NCI-H69 (cell line): ENCODE measurements at regions not wholly inside any gene's neighbourhood (a gene's known extent, or its start where the extent isn't known, plus 50 kb on each side); places are given as distances from the start of the nearest gene placed in this dataset.
A peak's percentile ranks its signal among the peaks of the same experiment; 100 is the strongest.

Experiments used
- DNase-seq: peaks from one replicate; lab custom pipeline; 2025; lab: John Stamatoyannopoulos, UW

DNA sequence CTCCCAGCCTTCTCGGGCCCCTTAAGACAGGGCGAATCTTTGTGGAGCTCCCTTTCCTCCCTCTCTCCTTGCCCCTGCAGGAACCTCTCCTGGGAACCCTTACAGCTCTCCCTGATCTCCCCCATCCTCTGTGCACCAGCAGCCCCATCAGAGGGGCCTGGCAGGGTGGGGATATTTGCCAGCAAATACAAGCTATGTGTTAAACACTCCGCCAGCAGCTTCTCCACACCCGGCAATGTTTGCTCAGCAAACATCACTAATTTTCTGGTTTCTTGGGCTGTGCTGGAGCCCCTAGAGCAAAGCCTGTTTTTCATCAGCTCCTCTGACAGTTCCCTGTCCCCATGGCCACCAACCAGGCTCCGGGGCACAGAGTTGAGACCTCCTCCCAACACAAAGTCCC is 147.5 kb upstream of the LHX5 start:
- peak; percentile 81 for DNase-seq

DNA sequence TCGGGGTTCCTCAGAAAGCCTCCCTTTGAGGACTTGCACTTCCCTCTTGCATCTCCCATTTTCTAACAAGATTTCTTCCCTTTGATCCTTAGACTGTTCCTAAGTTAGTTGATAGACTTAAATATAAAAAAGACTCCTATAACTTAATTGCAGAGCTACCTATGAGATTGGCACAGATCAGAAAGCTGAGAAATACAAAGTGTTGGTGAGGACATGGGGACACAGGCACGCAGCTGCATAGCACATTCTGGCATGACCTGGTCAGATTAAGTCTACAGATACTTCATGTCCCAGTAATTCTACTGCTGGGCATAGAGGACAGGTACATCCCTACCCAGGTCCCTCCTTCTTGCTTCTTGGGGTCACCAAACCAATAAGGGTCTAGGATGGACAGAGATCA is 141.7 kb upstream of the LHX5 start:
- DNase-seq, result no peak

DNA sequence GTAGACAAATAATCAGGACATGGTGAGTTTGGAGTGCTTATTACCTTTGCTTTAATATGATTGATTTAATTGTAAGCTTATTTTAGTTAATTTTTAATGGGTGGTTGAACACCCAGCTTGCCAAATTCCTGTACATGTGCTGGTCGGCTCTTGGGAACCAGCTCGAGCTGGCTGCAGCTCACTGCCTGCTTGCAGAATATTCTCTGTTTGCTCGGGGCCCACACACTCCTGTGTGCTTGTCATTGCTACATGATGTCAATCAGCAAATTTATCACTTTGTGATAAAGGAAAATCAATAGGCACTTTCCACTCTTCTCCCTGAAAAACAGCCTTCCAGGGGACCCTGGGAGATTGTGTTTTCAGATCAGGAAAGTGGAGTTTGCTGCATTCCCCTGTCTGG is 141.1 kb upstream of the LHX5 start:
- no peak for DNase-seq

DNA sequence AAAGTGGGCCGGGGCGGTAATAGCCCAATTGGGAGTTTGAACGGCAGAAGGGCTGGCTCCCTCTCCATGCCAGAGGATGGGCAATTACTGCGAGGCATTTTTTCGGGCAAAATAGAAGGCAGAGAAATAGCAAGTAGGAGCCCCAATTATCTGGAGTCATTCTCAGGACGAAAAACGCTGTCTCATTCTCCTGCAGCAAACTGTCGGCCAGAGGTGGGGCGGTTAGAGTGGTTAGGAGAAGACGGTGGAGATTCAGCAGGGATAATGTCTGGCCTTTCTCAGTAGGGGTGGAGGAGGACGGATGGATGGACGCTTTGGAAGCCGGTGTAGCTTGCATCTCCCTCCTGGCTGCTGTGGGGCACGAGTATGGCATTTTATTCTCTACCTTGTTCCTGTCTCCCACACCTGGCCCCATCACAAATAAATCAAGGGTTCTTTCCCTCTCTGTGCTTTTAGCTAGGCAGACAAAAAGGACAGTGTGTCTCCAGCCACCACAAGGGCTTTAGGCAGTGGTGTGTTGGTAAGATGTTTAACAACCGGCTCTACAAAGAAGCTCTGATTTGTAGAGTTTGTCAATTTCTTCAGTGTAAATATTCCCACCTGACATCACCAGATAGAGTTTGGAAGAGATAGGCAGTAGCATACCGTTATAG is 140.5 kb upstream of the LHX5 start:
- no peak for DNase-seq

DNA sequence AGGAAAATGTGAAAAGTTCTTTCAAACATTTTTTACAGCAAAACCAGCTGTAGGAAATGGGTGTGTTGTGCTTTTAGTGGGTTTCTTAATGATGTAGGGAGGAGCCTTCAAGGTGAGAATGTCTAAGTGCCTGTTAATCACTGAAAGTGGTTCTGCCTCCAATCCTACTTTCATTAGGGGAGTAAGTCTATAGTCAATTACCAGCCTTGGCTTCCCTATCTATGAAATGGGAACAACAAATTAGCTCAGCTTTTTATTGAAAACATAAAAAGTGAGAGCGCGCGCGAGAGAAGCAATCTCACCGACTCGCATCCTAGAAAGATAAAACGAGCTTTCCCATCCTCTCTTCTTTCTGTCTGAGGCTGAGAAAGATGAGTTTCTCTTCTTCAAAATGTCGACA is 140.0 kb upstream of the LHX5 start:
- DNase-seq, result no peak

DNA sequence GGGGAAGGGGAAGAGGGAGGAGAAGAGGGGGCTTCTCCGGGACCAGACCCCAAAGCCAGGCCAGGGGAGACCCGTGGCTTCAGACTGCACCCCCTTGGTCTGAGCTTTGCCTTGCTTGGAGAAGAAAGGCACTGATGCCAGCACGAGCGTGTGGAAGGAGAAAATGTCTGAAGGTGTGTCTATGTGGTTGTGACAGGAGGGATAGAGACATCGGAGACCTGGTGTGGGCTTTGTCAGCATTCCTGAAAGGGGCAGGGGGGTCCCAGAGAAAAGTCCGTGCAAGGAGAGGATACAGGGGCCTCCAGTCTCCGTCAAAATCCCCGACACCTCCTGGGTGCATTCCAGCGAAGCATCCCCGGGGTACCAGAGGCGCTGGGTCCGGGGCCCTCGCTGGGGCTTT is 139.0 kb upstream of the LHX5 start:
- no peak for DNase-seq

DNA sequence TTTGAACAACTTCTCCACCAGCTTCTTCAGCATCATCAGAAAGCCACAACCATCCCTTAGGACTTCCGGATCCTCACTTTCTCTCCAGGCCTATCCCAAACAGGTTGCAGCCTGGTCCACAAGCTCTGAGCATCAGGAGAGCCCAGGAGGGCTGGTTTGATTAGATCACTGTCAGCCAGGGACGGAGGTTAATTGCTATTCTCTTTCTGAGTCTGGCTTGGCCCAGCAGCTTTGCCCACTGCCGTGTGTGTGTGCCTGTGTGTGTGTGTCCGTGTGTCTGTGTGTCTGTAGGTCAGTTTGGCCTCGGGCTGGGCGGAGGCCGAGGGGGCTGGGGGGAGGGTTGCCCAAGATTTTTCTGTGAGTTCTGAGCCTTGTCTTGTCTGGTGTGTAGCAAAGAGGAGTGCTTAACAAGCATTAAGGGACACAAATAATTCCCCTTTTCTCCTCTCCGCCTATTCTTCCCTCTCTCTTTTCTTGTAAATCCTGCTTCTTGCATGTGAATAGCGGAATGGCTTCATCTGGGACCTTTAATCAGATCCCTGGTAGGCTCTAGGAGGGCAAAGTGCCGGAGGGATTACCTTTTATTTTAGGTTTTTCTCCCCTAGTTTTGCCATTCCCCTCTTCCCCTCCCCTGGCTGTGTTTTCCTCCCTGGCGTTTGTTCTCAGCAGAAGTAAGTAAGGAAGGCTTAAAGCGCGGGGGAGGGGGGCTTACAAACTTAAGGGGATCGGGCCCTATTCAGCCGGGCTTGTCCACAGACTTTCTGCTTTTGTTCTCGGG is 138.2 kb upstream of the LHX5 start:
- DNase-seq, result no peak

DNA sequence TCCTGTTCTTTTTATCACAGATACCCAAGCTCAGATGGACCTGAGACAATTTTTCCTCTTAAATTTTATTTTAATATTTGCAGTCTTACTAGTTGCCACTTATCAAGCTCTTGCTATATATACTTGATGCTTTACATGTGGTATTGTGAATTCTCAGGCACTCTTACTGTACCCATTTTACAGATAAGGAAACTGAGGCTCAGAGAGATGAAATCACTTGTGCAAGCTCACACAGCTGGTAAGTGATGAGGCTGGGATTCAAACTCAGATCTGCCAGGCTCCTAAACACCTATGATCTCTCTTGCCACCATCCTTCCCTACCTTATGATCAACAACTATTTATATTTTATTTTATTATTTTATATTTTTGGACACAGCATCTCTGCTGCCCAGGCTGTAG is 133.0 kb upstream of the LHX5 start:
- DNase-seq, result no peak

DNA sequence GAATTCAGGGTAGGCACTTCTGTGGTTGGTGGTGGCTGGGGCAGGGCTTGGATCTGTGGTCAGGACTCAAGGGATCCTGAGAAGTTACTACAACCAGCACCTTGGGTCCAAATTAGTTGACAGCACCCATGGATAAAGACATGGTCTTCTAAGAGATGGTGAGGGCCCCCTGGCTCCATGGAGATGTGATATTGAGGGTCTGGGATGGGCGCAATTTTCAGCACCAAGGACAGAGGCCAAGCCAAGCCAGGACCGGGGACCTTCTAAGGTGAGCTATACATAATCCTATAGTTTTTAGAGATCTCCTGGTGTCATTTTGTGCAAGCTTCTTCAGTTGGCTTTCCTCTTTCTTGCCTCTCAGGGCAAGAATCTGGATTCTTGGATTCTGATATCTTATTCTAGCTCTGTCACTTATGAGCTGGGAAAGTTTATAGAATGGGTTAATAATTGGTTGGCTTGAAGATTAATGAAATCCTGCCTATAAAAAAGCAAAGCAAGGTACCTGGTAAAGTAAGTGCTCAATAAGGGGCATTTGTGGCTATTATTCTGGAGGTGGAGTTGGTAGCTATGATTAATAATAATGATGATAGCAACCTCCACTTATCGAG is 130.1 kb upstream of the LHX5 start:
- DNase-seq, result no peak

DNA sequence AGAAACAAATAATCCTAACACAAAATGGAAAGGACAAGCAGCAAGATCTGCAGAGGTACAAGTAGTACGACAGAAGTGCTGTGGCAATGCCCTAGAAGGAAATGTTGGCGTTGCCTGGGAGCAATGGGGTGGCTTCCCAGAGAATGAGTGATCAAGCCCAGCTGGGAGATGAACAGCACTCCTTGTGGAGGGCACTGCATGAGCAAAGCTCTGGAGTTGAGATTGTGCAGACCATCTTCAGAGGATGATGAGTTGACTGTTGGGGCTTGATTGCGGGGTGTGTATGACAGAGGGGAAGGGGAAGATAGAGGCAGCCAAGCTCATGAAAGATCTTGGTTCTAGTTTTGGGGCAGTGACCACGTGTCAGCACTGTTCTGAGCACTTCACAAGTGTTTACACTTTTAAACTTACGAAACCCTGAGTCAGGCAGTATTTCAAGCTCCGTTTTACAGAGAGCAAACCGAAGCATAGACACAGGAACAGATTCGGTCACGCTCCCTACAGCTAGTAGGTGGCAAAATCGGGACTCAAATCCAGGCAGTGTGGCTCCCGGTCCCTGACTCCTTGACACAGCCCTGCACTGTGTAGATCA is 127.2 kb upstream of the LHX5 start:
- no peak for DNase-seq

DNA sequence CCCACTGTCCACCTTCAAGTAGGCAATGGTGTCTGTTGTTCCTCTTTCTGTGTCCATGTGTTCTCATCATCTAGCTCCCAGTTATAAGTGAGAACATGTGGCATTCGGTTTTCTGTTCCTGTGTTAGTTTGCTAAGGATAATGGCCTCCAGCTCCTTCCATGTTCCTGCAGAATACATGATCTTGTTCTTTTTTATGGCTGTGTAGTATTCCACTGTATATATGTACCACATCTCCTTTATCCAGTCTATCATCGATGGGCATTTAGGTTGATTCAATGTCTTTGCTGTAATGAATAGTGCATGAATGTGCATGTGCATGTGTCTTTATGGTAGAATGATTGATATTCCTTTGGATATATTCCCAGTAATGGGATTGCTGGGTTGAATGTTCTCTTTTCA is 123.3 kb upstream of the LHX5 start:
- no peak for DNase-seq

DNA sequence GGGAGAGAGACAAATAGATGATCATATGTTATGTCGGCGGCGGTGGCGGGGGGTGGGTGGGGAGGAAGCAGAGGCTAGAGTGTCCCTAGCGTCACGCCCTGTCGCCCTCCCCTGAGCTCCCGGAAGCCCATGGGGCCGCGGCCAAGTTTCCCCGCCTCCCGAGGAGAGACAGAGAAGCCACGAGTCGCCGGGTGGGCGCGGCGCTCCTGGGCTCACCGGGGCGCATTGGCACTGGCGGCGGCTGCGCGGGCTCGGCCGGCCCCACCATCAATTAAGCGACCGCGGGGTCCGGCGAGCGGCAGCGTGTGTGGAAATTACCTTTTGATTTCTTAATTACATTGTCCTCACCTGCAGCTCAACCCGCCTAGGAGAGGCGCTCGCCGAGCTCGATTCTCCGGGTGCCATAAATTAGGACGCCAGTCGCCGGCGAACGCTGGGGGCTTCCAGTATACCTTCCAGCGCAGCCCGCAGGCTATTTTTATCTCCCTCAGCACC is 119.9 kb upstream of the LHX5 start:
- DNase-seq, result peak; percentile 89

DNA sequence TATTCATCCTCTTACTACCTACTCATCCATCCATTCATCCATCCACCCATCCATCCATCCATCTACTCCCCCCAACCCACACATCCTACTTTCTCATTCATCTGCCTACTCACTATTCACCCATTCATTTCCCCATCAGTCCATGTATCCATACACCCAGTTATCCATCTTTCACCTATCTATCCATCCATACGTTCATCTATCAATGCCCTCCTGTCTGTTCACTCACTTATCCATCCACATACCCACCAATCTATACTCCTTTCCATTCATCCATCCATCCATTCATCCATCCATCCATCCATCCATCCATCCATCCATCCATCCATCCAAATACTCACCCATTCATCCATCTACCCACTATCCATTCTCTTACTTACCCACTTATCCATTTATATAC is 117.8 kb upstream of the LHX5 start:
- DNase-seq, result no peak

DNA sequence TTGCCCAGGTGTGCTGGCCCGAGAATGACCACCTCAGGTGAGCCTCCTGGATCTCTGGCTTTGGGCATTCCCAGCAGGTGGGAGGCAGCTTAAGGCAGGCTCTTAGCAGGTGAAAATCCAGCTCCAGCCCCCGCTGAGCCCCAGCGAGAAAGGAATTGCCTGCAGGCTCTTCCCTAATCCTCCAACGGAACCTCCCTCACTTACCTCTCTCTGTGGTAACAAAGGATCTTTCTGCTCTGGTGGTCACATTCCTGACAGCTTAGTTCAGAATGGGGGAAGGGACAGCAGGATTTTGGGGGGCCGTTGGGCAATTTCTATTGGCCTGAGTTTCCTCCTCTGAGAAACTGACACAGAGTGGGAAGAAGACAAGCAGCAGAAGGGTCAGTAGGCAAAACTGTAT is 116.0 kb upstream of the LHX5 start:
- peak; percentile 5 for DNase-seq

DNA sequence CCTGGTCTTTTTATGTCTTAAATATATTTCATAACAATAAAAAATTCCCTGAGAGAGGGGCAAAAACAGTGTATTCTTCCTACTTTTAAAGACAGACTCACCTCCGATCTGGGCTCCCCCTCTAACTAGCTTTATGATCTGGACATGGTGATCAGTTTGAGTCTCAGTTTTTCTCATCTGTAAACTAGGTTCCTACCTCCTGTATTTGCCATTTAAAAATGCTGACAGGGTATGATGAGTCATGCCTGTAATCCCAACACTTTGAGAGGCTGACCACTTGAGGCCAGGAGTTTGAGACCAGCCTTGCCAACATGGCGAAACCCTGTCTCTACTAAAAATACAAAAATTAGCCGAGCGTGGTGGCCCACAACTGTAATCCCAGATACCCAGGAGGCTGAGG is 114.8 kb upstream of the LHX5 start:
- no peak for DNase-seq

DNA sequence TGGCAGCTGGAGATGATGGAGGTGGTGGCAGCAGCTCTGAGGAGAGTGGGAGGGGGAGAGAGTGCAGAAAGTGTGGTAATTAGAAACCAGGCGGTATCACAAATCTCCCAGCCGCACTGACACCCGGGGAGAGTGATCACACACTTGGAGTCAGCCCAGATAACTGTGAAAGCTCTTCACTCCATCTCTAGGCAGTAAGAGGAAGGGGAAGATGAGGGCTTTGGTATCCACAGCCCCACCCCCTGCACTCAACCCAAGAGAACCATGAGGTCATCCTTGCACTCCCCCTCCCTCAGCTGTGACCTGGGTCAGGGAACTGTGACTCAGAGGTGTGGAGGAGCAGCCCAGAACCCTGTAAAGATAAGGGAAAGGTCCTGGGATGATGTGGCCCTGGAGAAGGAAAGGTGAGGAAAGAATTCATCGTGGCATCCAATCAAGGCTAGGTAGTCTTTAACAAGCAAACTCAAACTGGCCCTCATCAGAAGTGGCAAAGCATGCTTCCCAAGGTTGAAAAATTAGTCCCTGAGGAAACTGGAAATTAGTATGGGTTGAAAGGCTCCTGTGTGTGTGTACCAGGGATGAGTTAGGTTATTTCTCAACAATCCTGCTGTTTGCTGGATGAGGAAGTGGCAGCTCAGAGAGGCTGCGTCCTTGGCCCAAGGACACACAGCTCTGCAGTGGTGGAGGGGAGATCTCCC is 111.0 kb upstream of the LHX5 start:
- peak; percentile 26 for DNase-seq

DNA sequence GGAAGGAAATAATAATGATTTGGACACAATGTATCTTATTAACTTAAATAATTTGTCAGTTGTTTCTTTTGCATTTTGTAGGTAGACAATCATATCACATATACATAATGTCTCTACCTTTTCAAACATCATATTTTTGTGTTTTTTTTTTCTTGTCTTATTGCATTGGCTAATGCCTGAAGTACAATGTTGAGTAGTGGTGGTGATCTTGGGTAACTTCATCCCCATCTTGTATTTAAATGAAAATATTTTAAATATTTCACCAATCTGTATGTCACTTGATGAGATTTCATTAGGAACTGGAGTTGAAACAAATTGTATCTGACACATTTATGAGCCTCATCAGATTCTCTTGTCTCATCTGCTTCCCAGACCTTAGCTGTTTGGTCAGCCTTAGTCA is 109.7 kb upstream of the LHX5 start:
- DNase-seq, result no peak

DNA sequence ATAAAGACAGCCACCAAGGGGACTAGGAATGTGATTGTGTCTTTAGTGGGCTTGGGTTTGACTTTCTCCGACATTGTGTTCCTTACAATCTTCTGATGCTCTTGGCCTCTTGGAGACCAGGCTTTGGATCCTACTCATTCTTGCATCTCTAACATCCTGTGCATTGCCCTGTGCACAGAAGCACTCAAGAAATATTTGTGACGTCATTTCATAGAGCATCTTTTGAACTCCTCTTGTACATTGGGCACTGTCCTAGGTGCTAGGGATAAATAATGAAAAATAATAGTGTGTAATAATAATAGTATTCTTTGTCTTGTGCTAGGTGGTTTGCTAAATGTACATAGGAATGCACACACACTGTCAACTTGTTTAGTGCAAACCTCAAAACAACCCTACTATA is 108.8 kb upstream of the LHX5 start:
- no peak for DNase-seq

DNA sequence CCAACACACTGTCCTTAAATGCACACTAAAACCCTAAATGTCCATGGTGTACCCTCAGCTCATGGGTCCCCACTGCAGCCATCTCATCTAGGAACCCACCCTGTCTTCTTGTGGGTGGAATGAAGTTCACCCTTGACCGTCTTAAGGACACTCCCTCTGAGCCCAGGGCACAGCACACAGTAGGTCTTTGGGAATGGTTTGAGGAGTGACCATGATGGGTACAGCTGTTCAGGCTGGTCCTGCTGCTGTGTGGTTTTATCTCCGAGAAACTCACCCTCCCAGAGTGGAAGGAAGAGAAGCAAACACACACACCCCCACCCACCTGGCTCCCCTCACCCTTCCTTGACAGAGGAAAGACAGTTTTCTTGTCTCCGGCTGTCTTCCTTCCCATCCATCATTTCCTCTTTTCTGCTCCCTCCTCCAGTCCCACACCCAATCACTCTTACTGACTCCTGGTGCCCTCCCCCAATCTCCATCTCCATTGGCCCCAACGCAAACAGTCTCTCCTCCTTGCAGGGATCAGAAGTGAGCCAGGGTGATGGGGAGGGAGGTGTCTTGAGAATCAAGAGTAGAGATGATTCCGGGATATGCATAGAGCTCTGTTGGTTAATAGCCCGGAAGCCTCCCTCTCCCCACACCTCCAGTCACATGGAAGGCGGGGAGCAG is 105.9 kb upstream of the LHX5 start:
- no peak for DNase-seq

DNA sequence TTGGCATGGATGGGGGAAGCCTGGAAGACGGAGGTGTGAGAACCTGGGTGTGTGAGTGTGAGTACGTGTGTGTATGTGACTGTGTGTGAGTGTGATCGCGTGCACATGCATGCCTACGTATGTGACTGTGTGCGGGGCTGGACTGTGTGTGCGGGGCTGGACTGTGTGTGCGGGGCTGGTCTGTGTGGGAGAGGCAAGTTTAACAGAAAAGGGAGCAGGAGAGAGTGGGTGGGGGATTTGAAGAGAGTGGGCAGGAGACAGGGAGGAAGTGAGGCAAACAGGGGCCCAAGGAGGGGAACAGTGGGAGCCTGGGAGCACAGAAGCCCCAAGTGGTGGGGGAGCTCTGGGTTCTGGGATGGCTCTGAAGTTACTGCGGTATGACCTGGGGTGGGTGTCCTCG is 103.7 kb upstream of the LHX5 start:
- no peak for DNase-seq

DNA sequence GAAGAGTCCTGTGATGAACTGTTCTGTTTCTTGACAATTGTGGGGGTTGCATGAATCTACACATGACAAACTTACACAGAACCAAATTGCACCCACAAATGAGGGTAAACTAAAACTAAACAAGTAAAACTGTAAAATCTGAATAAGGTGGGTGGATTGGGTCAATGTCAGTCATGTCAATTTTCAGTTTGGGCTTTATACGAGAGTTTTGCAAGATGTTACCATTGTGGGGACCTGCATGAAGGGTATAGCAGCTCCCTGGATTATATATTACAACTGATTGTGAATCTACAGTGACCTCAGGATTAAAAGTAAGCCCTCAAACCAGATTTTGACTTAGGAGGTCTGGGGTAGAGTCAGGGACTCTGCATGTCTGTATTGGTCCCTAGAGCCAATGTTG is 101.5 kb upstream of the LHX5 start:
- DNase-seq, result no peak

DNA sequence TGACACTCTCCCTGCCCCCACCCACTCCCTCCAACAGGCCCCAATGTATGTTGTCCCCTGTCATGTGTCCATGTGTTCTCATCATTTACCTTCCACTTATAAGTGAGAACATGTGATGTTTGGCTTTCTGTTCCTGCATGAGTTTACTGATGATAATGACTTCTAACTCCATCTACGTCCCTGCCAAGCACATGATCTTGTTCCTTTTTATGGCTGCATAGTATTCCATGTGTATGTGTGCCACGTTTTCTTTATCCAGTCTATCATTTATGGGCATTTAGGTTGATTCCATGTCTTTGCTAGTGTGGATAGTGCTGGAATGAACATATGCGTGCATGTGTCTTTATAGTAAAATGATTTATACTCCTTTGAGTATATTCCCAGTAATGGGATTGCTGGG is 100.0 kb upstream of the LHX5 start:
- no peak for DNase-seq
